NT2/D1 (cell line): ENCODE measurements at regions not wholly inside any gene's neighbourhood (a gene's known extent, or its start where the extent isn't known, plus 50 kb on each side); places are given as distances from the start of the nearest gene placed in this dataset.

ENCODE experiments used
- SUZ12 ChIP-seq: IDR thresholded peaks from 2 replicates; pipeline ENCODE4 v1.6.1; 2011; ENCODE audit not compliant: insufficient read length, insufficient read depth; ENCODE audit errors: extremely low read depth
- YY1 ChIP-seq: IDR thresholded peaks from 2 replicates; pipeline ENCODE4 v1.6.1; 2011; ENCODE audit not compliant: insufficient read length, insufficient read depth
- ZNF274 ChIP-seq: IDR thresholded peaks from 2 replicates; pipeline ENCODE4 v1.6.1; 2011; ENCODE audit warnings: mild to moderate bottlenecking, low read depth, low read length

- TF ChIP-seq ZNF274 (no peak), YY1 (no peak), SUZ12 (no peak)
Observed at GRCh38 chr6:87799651-87800050, 97.6 kb upstream of the AKIRIN2 start.
